HCT116 (cell line): ENCODE measurements at regions not wholly inside any gene's neighbourhood (a gene's known extent, or its start where the extent isn't known, plus 50 kb on each side); places are given as distances from the start of the nearest gene placed in this dataset.

Experiments used
- ATAC-seq: fragments of 200-7000 bp; cut with Tn5 transposase; 2 replicates; pipeline ENCODE4 v1.9.1; 2020; ENCODE audit warnings: mild to moderate bottlenecking, moderate library complexity
- BruUV-seq: library from RNA; stranded (reverse); fragments of 400-500 nt; replicated peaks from 2 replicates; lab custom pipeline; 2021; lab: Mats Ljungman, UMichigan
- CTCF ChIA-PET: fragments of 300-600 bp; sonication (Branson Sonifier 250); formaldehyde crosslinking; loops from one replicate; lab custom pipeline; 2021; ENCODE audit warnings: antibody characterized with exemption; lab: Charles Lee
- POLR2A ChIA-PET: fragments of 300-600, 350-600 bp; sonication (Branson Sonifier 250); formaldehyde crosslinking; loops from one replicate; lab custom pipeline; 2021; ENCODE audit warnings: antibody characterized with exemption; lab: Charles Lee
- RAD21 ChIA-PET, 2 experiments: fragments of 300-600 bp; sonication (Branson Sonifier 250); formaldehyde crosslinking; loops; one replicate each; lab custom pipeline; 2023; ENCODE audit warnings: low total read pairs in 2 of 2; ENCODE audit not compliant: uncharacterized antibody in 2 of 2, unreplicated experiment in 2 of 2, low non-redundant PET in 1 of 2; lab: Charles Lee
- DNase-seq: peaks from one replicate; pipeline ENCODE4 v3.0.0-alpha.2; 2010; ENCODE audit warnings: low read depth, low spot score
- H2AFZ ChIP-seq: fragments of 200-600 bp; shearing (Covaris generic), sonication (generic); 2 replicates; pipeline ENCODE4 v1.6.1; 2017; ENCODE audit warnings: low read depth, mixed run types, mixed read lengths, antibody characterized with exemption, low read length; ENCODE audit not compliant: poor library complexity, severe bottlenecking
- H3K27ac ChIP-seq: 2 replicates; pipeline ENCODE4 v1.5.1; 2012; ENCODE audit warnings: low read depth, low read length
- H3K27me3 ChIP-seq: fragments of 200-600 bp; sonication (generic); 2 replicates; pipeline ENCODE4 v1.6.1; 2016; ENCODE audit warnings: mixed run types, low read length, mixed read lengths; ENCODE audit not compliant: insufficient read depth
- H3K36me3 ChIP-seq, 2 experiments: fragments of 200-500 bp in 1 of 2; fragments of 200-600 bp in 1 of 2; sonication (Bioruptor generic) in 1 of 2; sonication (generic) in 1 of 2; 2 replicates each; pipeline versions ENCODE4 v1.5.1 to v1.6.1; 2014 to 2016; ENCODE audit warnings: low read length in 2 of 2, inconsistent platforms in 1 of 2, mixed read lengths in 1 of 2, mixed run types in 1 of 2; ENCODE audit not compliant: insufficient read depth in 2 of 2, control insufficient read depth in 1 of 2
- H3K4me1 ChIP-seq, 2 experiments: fragments of 200-600 bp in 1 of 2; sonication (generic) in 1 of 2; 2 replicates each; pipeline versions ENCODE4 v1.5.1 to v1.6.1; 2012 to 2017; ENCODE audit warnings: low read length in 2 of 2, inconsistent platforms in 1 of 2, mild to moderate bottlenecking in 1 of 2, mixed read lengths in 1 of 2, mixed run types in 1 of 2, moderate library complexity in 1 of 2; ENCODE audit not compliant: insufficient read depth in 2 of 2, control insufficient read depth in 1 of 2
- H3K4me2 ChIP-seq: fragments of 200-600 bp; sonication (generic); 2 replicates; pipeline ENCODE4 v1.6.1; 2017; ENCODE audit warnings: mixed run types, low read length, mixed read lengths
- H3K4me3 ChIP-seq, 2 experiments: fragments of 200-600 bp in 1 of 2; sonication (generic) in 1 of 2; replicated peaks in 1 of 2; 2 replicates each; pipeline ENCODE4 v1.5.1; 2011 to 2016; ENCODE audit warnings: low read length in 2 of 2, control low read depth in 1 of 2, low read depth in 1 of 2, mild to moderate bottlenecking in 1 of 2, mixed read lengths in 1 of 2, mixed run types in 1 of 2
- H3K79me2 ChIP-seq: fragments of 200-600 bp; sonication (generic); 2 replicates; pipeline ENCODE4 v1.6.1; 2017; ENCODE audit warnings: mild to moderate bottlenecking, mixed run types, low read length, moderate library complexity, mixed read lengths; ENCODE audit not compliant: insufficient read depth
- H3K9ac ChIP-seq: fragments of 200-600 bp; sonication (generic); 2 replicates; pipeline ENCODE4 v1.6.1; 2016; ENCODE audit warnings: low read length, mixed read lengths
- H3K9me2 ChIP-seq: fragments of 200-600 bp; sonication (generic), shearing (Covaris generic); 2 replicates; pipeline ENCODE4 v1.6.1; 2017; ENCODE audit warnings: mixed run types, mild to moderate bottlenecking, moderate library complexity; ENCODE audit not compliant: insufficient read depth
- H3K9me3 ChIP-seq, 2 experiments: fragments of 200-500 bp in 1 of 2; fragments of 200-600 bp in 1 of 2; sonication (Bioruptor generic) in 1 of 2; sonication (generic) in 1 of 2; 2 replicates each; pipeline ENCODE4 v1.6.1; 2014 to 2017; ENCODE audit warnings: low read length in 2 of 2, mixed read lengths in 2 of 2, inconsistent platforms in 1 of 2, low read depth in 1 of 2, mild to moderate bottlenecking in 1 of 2, mixed run types in 1 of 2, moderate library complexity in 1 of 2; ENCODE audit not compliant: control insufficient read depth in 1 of 2, insufficient read depth in 1 of 2
- H4K20me1 ChIP-seq: fragments of 200-600 bp; sonication (generic), shearing (Covaris generic); 2 replicates; pipeline ENCODE4 v1.6.1; 2017; ENCODE audit warnings: mixed run types, mild to moderate bottlenecking, moderate library complexity; ENCODE audit not compliant: insufficient read depth
- ATF3 ChIP-seq: IDR thresholded peaks from 2 replicates; pipeline ENCODE4 v1.6.1; 2012
- CBX3 ChIP-seq: IDR thresholded peaks from 2 replicates; pipeline ENCODE4 v1.6.1; 2012; ENCODE audit warnings: low read depth
- CEBPB ChIP-seq: IDR thresholded peaks from 2 replicates; pipeline ENCODE4 v1.6.1; 2012; ENCODE audit warnings: low read depth
- ELF1 ChIP-seq: IDR thresholded peaks from 2 replicates; pipeline ENCODE4 v1.6.1; 2012; ENCODE audit warnings: low read depth, borderline replicate concordance
- EZH2 ChIP-seq: fragments of 200-600 bp; sonication (generic); IDR thresholded peaks from 2 replicates; pipeline ENCODE4 v1.6.1; 2017; ENCODE audit warnings: antibody characterized with exemption, mixed run types
- JUND ChIP-seq: IDR thresholded peaks from 2 replicates; pipeline ENCODE4 v1.6.1; 2012
- POLR2A ChIP-seq: IDR thresholded peaks from 2 replicates; pipeline ENCODE4 v1.7.0; 2011; ENCODE audit warnings: borderline replicate concordance; ENCODE audit not compliant: insufficient read depth, insufficient read length; ENCODE audit errors: extremely low read depth
- POLR2AphosphoS5 ChIP-seq: IDR thresholded peaks from 2 replicates; pipeline ENCODE4 v1.6.1; 2011; ENCODE audit warnings: mild to moderate bottlenecking, low read depth, low read length, moderate library complexity
- RAD21 ChIP-seq: IDR thresholded peaks from 2 replicates; pipeline ENCODE4 v1.6.1; 2012; ENCODE audit warnings: low read depth, mild to moderate bottlenecking
- REST ChIP-seq: IDR thresholded peaks from 2 replicates; pipeline ENCODE4 v1.6.1; 2012; ENCODE audit warnings: low read depth
- SIN3A ChIP-seq: IDR thresholded peaks from 2 replicates; pipeline ENCODE4 v1.6.1; 2012; ENCODE audit warnings: low read depth
- SP1 ChIP-seq: IDR thresholded peaks from 2 replicates; pipeline ENCODE4 v1.6.1; 2012; ENCODE audit warnings: low read depth
- TCF7L2 ChIP-seq: IDR thresholded peaks from 2 replicates; pipeline ENCODE4 v1.7.0; 2011; ENCODE audit warnings: borderline replicate concordance, inconsistent platforms; ENCODE audit not compliant: insufficient read depth, insufficient read length; ENCODE audit errors: extremely low read depth
- ZNF274 ChIP-seq: fragments of 200-500 bp; sonication (Bioruptor generic); IDR thresholded peaks from 2 replicates; pipeline ENCODE4 v1.6.1; 2014; ENCODE audit warnings: mild to moderate bottlenecking, low read depth, low read length, inconsistent platforms
- intact Hi-C: fragments of 100-400 bp; cut with micrococcal nuclease; formaldehyde crosslinking; loops from 2 replicates; pipeline ENCODE4 v1.10.0; 2022
- TF ChIP-seq, protein P1 (sequence below), 3 experiments: fragments of 200-600 bp in 1 of 3; sonication (generic) in 1 of 3; IDR thresholded peaks in 2 of 3; conservative IDR thresholded peaks in 1 of 3; 2 replicates each; pipeline ENCODE4 v1.5.1; 2012 to 2017; ENCODE audit warnings: low read depth in 2 of 3, low read length in 2 of 3, antibody characterized with exemption in 1 of 3, borderline replicate concordance in 1 of 3, control low read depth in 1 of 3, mild to moderate bottlenecking in 1 of 3, mixed read lengths in 1 of 3, mixed run types in 1 of 3, moderate library complexity in 1 of 3; ENCODE audit not compliant: insufficient read depth in 1 of 3
- TF ChIP-seq, protein P2 (sequence below): IDR thresholded peaks from 2 replicates; pipeline ENCODE4 v1.6.1; 2012

DNA sequence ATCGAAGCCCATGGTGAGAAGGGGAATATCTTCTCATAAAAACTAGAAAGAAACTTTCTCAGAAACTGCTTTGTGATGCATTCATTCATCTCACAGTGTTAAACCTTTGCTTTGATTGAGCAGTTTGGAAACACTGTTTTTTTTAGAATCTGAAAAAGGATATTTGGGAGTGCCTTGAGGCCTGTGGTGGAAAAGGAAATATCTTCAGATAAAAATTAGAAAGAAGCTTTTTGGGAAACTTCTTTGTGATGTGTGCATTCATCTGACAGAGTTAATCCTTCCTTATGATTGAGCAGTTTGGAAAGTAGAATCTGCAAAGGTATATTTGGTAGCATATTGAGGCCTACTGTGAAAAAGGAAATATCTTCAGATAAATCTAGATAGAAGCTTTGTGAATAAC, 1594.9 kb downstream of the UQCRFS1 start (continued):
- TF ChIP-seq, protein P1, sequence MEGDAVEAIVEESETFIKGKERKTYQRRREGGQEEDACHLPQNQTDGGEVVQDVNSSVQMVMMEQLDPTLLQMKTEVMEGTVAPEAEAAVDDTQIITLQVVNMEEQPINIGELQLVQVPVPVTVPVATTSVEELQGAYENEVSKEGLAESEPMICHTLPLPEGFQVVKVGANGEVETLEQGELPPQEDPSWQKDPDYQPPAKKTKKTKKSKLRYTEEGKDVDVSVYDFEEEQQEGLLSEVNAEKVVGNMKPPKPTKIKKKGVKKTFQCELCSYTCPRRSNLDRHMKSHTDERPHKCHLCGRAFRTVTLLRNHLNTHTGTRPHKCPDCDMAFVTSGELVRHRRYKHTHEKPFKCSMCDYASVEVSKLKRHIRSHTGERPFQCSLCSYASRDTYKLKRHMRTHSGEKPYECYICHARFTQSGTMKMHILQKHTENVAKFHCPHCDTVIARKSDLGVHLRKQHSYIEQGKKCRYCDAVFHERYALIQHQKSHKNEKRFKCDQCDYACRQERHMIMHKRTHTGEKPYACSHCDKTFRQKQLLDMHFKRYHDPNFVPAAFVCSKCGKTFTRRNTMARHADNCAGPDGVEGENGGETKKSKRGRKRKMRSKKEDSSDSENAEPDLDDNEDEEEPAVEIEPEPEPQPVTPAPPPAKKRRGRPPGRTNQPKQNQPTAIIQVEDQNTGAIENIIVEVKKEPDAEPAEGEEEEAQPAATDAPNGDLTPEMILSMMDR (IDR thresholded peaks at IDR 0.05 in 2 of 3, conservative IDR thresholded peaks at IDR 0.05 in 1 of 3; ENCODE audit: borderline replicate concordance in 1 of 3, insufficient read depth in 1 of 3, low read depth in 2 of 3, low read length in 2 of 3): no peak
- TF ChIP-seq ELF1 (no peak), POLR2A (no peak), SIN3A (no peak), ATF3 (no peak), TCF7L2 (no peak), CEBPB (no peak)

DNA sequence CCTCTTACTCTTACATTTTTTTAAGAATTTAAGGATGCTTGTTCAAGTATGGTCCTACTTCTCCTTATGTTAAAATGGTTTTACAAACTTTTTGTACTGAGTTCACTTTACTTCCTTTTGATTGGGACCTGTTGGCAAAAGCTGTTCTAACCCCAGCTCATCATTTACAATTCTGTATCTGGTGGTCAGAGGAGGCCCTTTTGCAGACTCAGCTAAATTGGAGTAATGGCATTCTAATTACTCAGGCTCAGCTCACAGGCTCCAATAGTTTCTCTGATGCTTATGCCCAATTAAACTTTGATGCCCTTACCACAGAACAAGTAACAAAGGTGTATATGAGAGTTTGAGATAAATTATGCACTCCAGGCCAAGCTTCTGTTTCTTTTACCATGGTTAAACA, 1632.0 kb downstream of the UQCRFS1 start:
- TF ChIP-seq RAD21: no peak
- TF ChIP-seq REST: no peak
- TF ChIP-seq SP1: no peak
- TF ChIP-seq, protein P1 (IDR thresholded peaks at IDR 0.05 in 2 of 3, conservative IDR thresholded peaks at IDR 0.05 in 1 of 3; ENCODE audit: borderline replicate concordance in 1 of 3, insufficient read depth in 1 of 3, low read depth in 2 of 3, low read length in 2 of 3): no peak
- TF ChIP-seq ZNF274: no peak
- TF ChIP-seq, protein P2, sequence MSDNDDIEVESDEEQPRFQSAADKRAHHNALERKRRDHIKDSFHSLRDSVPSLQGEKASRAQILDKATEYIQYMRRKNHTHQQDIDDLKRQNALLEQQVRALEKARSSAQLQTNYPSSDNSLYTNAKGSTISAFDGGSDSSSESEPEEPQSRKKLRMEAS: no peak
- TF ChIP-seq EZH2: no peak
- no peak for TF ChIP-seq ATF3
- no peak for TF ChIP-seq POLR2A
- TF ChIP-seq POLR2AphosphoS5: no peak
- no peak for TF ChIP-seq JUND
- TF ChIP-seq CBX3: no peak
- TF ChIP-seq, all 23 proteins: peak for 0
- BruUV-seq: no TSS peak
- H3K79me2 ChIP-seq: no peaks in the 10 kb centered on the region
- no peaks in the 10 kb centered on the region for H4K20me1 ChIP-seq
- POLR2A ChIA-PET: no interaction called here
- H3K4me2 ChIP-seq: no peak overlapping the region
- H2AFZ ChIP-seq: no peak overlapping the region
- no peaks in the 10 kb centered on the region for H3K36me3 ChIP-seq
- DNase-seq (no peak), ATAC-seq (no peak)
- H3K27me3 ChIP-seq: no peaks in the 10 kb centered on the region
- CTCF ChIA-PET: no interaction called here
- no peak overlapping the region for H3K9ac ChIP-seq
- intact Hi-C loops: no loop called here
- H3K9me3 ChIP-seq: peaks cover 15 to 23% of the 10 kb centered on the region in 2 experiments; a peak in 3 of 4 replicates
- no peaks in the 10 kb centered on the region for H3K4me1 ChIP-seq
- RAD21 ChIA-PET: no interaction called here
- no peak overlapping the region for H3K4me3 ChIP-seq
- no peak overlapping the region for H3K27ac ChIP-seq
- H3K9me2 ChIP-seq: no peaks in the 10 kb centered on the region
